GM06990 (cell line): ENCODE measurements at regions not wholly inside any gene's neighbourhood (a gene's known extent, or its start where the extent isn't known, plus 50 kb on each side); places are given as distances from the start of the nearest gene placed in this dataset.

Source experiments
- DNase-seq: peaks from one replicate; pipeline ENCODE4 v3.0.0-alpha.2; 2011; ENCODE audit not compliant: insufficient read length; ENCODE audit errors: extremely low read depth
- H3K27me3 ChIP-seq: replicated peaks from 2 replicates; pipeline ENCODE4 v1.6.0; 2011; ENCODE audit warnings: low read length; ENCODE audit not compliant: control insufficient read depth, insufficient read depth
- H3K36me3 ChIP-seq: 2 replicates; pipeline ENCODE4 v1.5.1; 2011; ENCODE audit warnings: low read length; ENCODE audit not compliant: control insufficient read depth, insufficient read depth
- H3K4me3 ChIP-seq: replicated peaks from 2 replicates; pipeline ENCODE4 v1.5.1; 2011; ENCODE audit warnings: low read depth, mild to moderate bottlenecking, control low read depth, low read length
- CTCF ChIP-seq: IDR thresholded peaks from 2 replicates; pipeline ENCODE4 v1.5.1; 2011; ENCODE audit warnings: low read length, control low read depth, mild to moderate bottlenecking, inconsistent platforms; ENCODE audit not compliant: insufficient read depth, poor library complexity, severe bottlenecking

- Histone ChIP-seq H3K4me3 (no peak overlapping the region), H3K36me3 (no peaks in the 10 kb centered on the region), H3K27me3 (no peaks in the 10 kb centered on the region)
- no peak for DNase-seq
- no peak for TF ChIP-seq CTCF
These were observed 532.5 kb upstream of the SLC39A10 start for GRCh38 chr2:195124391-195125079.

- H3K36me3 ChIP-seq = no peaks in the 10 kb centered on the region
- DNase-seq = no peak
- H3K4me3 ChIP-seq = no peak overlapping the region
- no peak for TF ChIP-seq CTCF
- H3K27me3 ChIP-seq = no peaks in the 10 kb centered on the region
These were observed 534.4 kb upstream of the SLC39A10 start for GRCh38 chr2:195122653-195123052.

- no peaks in the 10 kb centered on the region for H3K36me3 ChIP-seq
- no peak overlapping the region for H3K4me3 ChIP-seq
- no peaks in the 10 kb centered on the region for H3K27me3 ChIP-seq
- DNase-seq = no peak
- TF ChIP-seq CTCF = no peak
These were observed 535.7 kb upstream of the SLC39A10 start for GRCh38 chr2:195121341-195121740.

DNA sequence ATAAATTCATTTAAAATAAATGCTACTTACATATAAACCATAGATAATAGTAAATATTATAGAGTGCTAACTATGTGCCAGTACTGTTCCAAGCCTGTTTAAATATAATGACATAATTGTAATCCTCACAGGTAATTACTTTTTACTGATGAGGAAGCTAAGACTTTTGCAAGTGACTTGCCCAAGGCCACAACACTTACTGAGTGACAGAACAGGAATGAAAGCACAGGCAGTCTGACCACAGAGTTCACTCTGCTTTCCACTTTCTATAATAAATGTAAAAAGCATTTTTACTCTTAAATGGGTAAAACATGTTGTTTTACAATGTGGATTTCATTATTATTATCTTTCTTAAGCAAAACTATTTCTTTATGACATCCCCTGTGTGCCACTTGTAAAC lies 537.8 kb upstream of the SLC39A10 start:
- no peaks in the 10 kb centered on the region for H3K27me3 ChIP-seq
- no peak for TF ChIP-seq CTCF
- no peak overlapping the region for H3K4me3 ChIP-seq
- no peaks in the 10 kb centered on the region for H3K36me3 ChIP-seq
- no peak for DNase-seq

- DNase-seq = no peak
- H3K27me3 ChIP-seq = no peaks in the 10 kb centered on the region
- no peaks in the 10 kb centered on the region for H3K36me3 ChIP-seq
- no peak overlapping the region for H3K4me3 ChIP-seq
- TF ChIP-seq CTCF = no peak
These were observed 538.8 kb upstream of the SLC39A10 start for GRCh38 chr2:195118276-195118675.

GRCh38 chr2:195117011-195117410 lies 540.0 kb upstream of the SLC39A10 start:
- H3K4me3 ChIP-seq = no peak overlapping the region
- DNase-seq = no peak
- no peak for TF ChIP-seq CTCF
- no peaks in the 10 kb centered on the region for H3K27me3 ChIP-seq
- H3K36me3 ChIP-seq = no peaks in the 10 kb centered on the region
